Frontal cortex (tissue), 3 donors: ENCODE measurements at regions not wholly inside any gene's neighbourhood (a gene's known extent, or its start where the extent isn't known, plus 50 kb on each side); places are given as distances from the start of the nearest gene placed in this dataset.

Experiments
- DNase-seq, 2 donors: peaks; one replicate each; pipeline ENCODE4 v3.0.0; 2012; ENCODE audit warnings: low spot score in 2 of 2
- FAIRE-seq: peaks from 2 replicates; lab custom pipeline; 2012; peaks lifted over from hg19 to GRCh38; lab: Jason Lieb, UNC
- donor health status: control.
- donor health status: control.
- donor health status: control.

DNA sequence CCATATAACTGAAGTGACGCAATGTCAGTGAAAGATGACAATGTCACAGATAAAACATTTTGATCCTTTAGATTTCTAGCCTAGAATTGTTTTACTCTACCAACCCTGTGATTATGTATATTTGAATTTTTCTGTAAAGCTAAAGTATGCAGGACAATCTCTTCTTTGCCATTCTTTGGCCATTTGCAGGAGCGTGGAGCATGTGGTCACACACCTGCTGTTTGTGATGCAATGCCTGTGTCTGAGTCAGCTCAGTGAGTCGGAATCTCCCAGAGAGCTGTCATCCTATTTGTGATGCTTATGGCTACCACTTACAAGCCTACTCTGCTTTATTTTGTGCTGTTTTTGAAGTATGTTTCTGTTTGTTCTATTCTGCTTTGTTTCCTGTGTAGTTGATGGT lies 214.5 kb downstream of the NAF1 start:
- DNase-seq = no peak

DNA sequence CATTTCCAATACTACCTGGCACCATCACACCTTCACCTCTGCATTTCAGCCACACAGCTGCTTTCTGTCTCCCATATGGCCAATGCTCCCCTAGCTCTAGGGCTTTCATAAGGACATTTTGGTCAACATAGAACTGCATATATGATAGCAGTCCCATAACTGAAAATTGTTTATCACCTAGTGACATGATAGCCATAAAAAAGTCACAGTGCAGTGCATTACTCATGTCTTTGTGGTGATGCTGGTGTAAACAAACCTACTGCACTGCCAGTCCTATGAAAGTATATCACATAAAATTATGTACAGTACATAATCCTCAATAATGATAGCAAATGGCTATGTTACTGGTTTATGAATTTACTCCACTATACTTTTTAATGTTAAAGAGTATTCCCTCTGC lies 221.0 kb downstream of the NAF1 start:
- DNase-seq (no peak), FAIRE-seq (no peak)

More for the DNA sequence above, 214.5 kb downstream of the NAF1 start:
- no peak for FAIRE-seq

- FAIRE-seq (no peak), DNase-seq (no peak)
Measured at GRCh38 chr4:162943263-162943662, 223.4 kb downstream of the NAF1 start.

GRCh38 chr4:162938738-162939485 lies 227.8 kb downstream of the NAF1 start:
- DNase-seq (no peak), FAIRE-seq (no peak)

GRCh38 chr4:162935214-162935613 lies 231.5 kb downstream of the NAF1 start:
- DNase-seq (no peak), FAIRE-seq (no peak)

DNA sequence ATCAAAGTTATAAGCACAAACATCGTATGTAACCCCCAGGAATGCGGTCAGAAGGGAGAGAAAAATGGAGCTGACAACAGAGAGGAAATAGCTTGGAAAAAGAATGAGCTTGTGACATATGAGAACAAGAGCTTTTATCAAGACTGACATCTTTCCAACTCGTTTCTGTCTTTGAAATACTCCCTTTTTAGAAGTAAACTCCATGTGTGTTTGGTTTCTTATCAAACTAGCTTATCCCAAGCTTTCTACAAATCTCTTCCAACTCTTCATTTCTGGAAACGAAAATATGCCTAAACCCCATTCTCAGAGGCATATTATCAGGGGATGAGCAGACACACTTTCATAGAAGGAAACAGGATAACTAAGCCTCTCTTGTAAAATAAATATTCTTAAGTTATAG lies 235.4 kb downstream of the NAF1 start:
- no peak for DNase-seq
- no peak for FAIRE-seq

DNA sequence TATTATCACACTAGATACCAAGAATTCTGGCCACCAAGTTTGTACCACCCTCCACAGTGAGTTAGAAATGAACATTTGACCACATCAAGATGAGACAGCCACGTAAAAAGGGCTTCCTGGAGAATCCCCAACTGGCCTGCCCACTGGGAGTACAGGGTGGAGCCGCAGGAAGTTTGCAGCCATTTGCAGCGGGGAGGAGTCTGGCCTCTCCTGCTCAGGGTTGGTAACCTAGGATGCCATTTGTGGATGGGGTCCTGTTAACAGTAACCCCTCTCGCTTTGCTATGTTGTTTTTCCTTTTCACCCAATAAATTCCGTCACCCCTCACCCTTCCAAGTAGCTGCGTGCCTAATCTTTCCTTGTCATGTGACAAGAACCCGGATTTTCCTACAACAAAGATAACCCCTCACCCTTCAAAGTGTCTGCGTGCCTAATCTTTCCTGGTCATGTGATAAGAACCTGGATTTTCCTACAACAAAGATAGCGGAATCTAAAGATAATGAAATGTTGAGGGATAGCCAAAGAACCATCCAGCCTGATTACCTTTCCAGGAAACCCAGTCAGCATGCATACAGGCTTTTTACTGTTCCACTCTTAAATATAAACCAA lies 245.4 kb downstream of the NAF1 start:
- no peak for DNase-seq

GRCh38 chr4:162920649-162921048 lies 246.0 kb downstream of the NAF1 start:
- FAIRE-seq (no peak), DNase-seq (no peak)

More for the DNA sequence above, 245.4 kb downstream of the NAF1 start:
- FAIRE-seq = no peak

GRCh38 chr4:162912482-162912881 lies 254.2 kb downstream of the NAF1 start:
- FAIRE-seq (no peak), DNase-seq (no peak)

GRCh38 chr4:162911349-162911748 lies 255.3 kb downstream of the NAF1 start:
- no peak for FAIRE-seq

GRCh38 chr4:162909952-162910351 lies 256.7 kb downstream of the NAF1 start:
- DNase-seq (no peak), FAIRE-seq (no peak)

More at GRCh38 chr4:162911349-162911748, 255.3 kb downstream of the NAF1 start:
- DNase-seq = no peak

DNA sequence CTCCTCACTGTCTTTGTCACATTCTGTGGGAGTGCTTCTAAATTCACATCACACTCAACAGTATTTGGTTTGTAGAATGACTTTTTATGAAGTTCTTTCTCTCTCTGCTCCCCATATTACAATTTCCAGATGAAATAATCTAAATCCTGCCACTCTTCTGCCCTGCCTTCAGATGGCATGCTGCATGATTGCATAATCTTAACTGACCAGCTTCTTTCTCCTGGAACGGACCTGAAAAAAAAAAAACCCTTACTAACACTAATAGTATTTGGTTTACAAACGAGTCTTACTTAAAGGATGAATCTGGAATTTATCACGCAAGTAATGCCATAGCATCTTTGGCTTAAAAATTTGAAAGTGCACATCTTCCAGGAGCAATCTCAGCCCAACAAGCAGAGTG lies 272.3 kb downstream of the NAF1 start:
- no peak for FAIRE-seq

GRCh38 chr4:162891788-162892707 lies 274.6 kb downstream of the NAF1 start:
- FAIRE-seq (no peak), DNase-seq (no peak)

More for the DNA sequence above, 272.3 kb downstream of the NAF1 start:
- no peak for DNase-seq

- DNase-seq (no peak), FAIRE-seq (no peak)
Measured at GRCh38 chr4:162878096-162878495, 288.6 kb downstream of the NAF1 start.

GRCh38 chr4:162874748-162875147 lies 291.9 kb downstream of the NAF1 start:
- FAIRE-seq (no peak), DNase-seq (no peak)

GRCh38 chr4:162871990-162872389 lies 294.7 kb downstream of the NAF1 start:
- FAIRE-seq (no peak), DNase-seq (no peak)

DNA sequence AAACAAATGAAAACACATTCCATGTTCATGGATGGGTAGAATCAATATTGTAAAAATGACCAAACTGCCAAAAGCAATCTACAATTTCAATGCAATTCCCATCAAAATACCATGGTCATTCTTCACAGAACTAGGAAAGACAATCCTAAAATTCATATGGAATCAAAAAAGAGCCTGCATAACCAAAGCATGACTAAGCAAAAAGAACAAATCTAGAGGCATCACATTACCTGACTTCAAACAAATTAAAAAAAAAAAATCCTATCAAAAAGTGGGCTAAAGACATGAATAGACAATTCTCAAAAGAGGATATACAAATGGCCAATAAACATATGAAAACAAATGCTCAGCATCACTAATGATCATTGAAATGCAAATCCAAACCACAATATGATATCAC lies 297.5 kb downstream of the NAF1 start:
- no peak for FAIRE-seq
- DNase-seq = no peak

GRCh38 chr4:162866565-162866964 lies 300.1 kb downstream of the NAF1 start:
- FAIRE-seq = no peak

GRCh38 chr4:162865102-162865501 lies 301.6 kb downstream of the NAF1 start:
- FAIRE-seq = no peak

More at GRCh38 chr4:162866565-162866964, 300.1 kb downstream of the NAF1 start:
- DNase-seq = no peak

DNA sequence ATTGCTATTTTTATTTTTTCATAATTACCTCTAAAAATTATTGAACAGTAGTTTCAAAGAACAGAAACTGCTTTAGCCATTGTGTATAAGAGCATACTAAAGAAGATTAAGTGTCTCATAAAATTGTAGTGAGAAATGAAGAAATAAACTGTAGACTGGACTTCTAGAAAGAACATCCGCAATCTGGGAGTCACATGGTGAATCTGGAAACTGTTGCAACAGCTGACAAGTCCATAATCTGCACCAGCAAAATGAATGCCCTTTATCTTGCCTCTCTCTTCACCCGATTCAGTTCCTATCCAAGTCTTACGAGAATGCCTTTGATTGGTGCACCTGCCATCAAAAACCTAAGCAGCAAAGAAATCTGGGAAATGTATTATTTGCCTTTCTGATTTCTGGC lies 312.9 kb downstream of the NAF1 start:
- no peak for FAIRE-seq
- DNase-seq = no peak

More at GRCh38 chr4:162865102-162865501, 301.6 kb downstream of the NAF1 start:
- no peak for DNase-seq
